Sigmoid colon (tissue), 4 donors: ENCODE measurements at regions not wholly inside any gene's neighbourhood (a gene's known extent, or its start where the extent isn't known, plus 50 kb on each side); places are given as distances from the start of the nearest gene placed in this dataset.

Experiments
- EP300 ChIP-seq, 4 donors: sonication (generic); formaldehyde crosslinking; IDR thresholded peaks; one replicate each; pipeline ENCODE4 v1.6.1; 2017; ENCODE audit warnings: antibody characterized with exemption in 4 of 4
- POLR2A ChIP-seq, 2 donors: fragments of 450-650 bp; IDR thresholded peaks; one replicate each; pipeline ENCODE4 v1.6.1; 2016; ENCODE audit warnings: antibody characterized with exemption in 2 of 2, mild to moderate bottlenecking in 2 of 2, moderate library complexity in 2 of 2
- TF ChIP-seq, protein P1 (sequence below), 4 experiments: fragments of 450-650 bp in 3 of 4; fragments of 200-600 bp in 1 of 4; IDR thresholded peaks; one replicate each; pipeline ENCODE4 v1.5.1; 2016 to 2019; ENCODE audit warnings: antibody characterized with exemption in 4 of 4, mild to moderate bottlenecking in 3 of 4, moderate library complexity in 2 of 4

DNA sequence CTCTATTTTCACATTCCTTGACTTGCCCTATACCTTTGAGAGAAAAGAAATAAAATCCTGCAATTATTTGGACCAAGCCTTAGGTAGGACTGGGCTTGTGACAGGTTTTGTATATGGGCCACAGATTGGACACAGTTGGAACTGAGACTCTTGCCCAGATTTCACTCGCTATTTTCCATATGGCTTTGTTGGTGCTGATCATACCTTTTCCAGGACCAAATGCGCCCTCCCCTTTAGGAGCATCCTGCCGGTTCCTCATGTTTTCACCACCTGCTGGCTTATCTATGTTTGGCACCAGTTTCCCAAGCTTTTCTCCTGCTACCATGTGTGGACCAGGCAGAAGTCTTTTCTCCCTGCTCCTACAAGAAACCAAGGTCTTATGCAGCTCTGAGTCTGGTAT lies 494.9 kb downstream of the EPHA4 start:
- TF ChIP-seq, protein P1, sequence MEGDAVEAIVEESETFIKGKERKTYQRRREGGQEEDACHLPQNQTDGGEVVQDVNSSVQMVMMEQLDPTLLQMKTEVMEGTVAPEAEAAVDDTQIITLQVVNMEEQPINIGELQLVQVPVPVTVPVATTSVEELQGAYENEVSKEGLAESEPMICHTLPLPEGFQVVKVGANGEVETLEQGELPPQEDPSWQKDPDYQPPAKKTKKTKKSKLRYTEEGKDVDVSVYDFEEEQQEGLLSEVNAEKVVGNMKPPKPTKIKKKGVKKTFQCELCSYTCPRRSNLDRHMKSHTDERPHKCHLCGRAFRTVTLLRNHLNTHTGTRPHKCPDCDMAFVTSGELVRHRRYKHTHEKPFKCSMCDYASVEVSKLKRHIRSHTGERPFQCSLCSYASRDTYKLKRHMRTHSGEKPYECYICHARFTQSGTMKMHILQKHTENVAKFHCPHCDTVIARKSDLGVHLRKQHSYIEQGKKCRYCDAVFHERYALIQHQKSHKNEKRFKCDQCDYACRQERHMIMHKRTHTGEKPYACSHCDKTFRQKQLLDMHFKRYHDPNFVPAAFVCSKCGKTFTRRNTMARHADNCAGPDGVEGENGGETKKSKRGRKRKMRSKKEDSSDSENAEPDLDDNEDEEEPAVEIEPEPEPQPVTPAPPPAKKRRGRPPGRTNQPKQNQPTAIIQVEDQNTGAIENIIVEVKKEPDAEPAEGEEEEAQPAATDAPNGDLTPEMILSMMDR (IDR thresholded peaks at IDR 0.05) = no peak
- TF ChIP-seq POLR2A (IDR thresholded peaks at IDR 0.05) (no peak), EP300 (IDR thresholded peaks at IDR 0.05) (no peak)
